ENCODE measurements at regions not wholly inside any gene's neighbourhood (a gene's known extent, or its start where the extent isn't known, plus 50 kb on each side); places are given as distances from the start of the nearest gene placed in this dataset.

DNA sequence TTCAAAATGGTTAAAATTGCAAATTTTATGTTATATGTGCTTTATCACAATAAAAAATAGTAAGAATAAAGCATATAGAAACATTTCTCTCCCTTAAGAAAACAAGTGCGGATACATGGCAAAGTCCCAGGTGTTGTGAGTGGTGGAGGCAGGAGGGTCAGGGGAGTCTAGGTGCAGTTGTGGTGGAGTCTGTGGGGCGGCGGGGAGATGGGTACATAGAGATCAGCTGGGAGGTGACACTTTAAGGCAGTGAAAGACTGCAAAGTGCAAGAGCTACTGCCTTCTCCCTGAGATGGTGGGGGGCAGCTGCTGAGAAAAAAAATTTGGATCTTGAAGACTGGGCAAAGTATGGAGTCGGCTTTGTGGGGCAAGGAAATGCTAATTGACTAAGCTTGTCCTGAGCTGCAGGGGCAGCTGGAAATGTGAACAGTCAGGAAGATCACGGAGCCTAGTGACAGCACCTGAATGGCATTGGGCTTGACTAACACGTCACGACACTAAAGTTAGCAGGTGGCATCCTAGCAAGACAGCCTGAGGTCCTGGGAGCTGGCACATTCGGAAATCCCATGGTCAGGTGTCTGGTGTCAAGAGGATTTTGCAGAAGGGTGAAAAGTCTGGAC lies 72.9 kb upstream of the IRS2 start:
- Mint-ChIP-seq H3K4me3 (ENCODE audit: low read depth) (no peak overlapping the region), H3K27ac (no peak overlapping the region), H3K9me3 (ENCODE audit: low read depth) (no peaks in the 10 kb centered on the region)

GRCh38 chr13:109858319-109858718 lies 71.9 kb upstream of the IRS2 start:
- TF ChIP-seq, protein P1, sequence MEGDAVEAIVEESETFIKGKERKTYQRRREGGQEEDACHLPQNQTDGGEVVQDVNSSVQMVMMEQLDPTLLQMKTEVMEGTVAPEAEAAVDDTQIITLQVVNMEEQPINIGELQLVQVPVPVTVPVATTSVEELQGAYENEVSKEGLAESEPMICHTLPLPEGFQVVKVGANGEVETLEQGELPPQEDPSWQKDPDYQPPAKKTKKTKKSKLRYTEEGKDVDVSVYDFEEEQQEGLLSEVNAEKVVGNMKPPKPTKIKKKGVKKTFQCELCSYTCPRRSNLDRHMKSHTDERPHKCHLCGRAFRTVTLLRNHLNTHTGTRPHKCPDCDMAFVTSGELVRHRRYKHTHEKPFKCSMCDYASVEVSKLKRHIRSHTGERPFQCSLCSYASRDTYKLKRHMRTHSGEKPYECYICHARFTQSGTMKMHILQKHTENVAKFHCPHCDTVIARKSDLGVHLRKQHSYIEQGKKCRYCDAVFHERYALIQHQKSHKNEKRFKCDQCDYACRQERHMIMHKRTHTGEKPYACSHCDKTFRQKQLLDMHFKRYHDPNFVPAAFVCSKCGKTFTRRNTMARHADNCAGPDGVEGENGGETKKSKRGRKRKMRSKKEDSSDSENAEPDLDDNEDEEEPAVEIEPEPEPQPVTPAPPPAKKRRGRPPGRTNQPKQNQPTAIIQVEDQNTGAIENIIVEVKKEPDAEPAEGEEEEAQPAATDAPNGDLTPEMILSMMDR (IDR thresholded peaks at IDR 0.05; ENCODE audit: unreplicated experiment), result no peak
- H3K9me3 Mint-ChIP-seq (ENCODE audit: low read depth), result no peaks in the 10 kb centered on the region
- H3K36me3 Mint-ChIP-seq (ENCODE audit: insufficient read depth), result no peaks in the 10 kb centered on the region
- H3K4me3 Mint-ChIP-seq (ENCODE audit: low read depth), result no peak overlapping the region
- H3K4me1 Mint-ChIP-seq (ENCODE audit: low read depth), result peaks cover under 1% of the 10 kb centered on the region
- peaks cover 9% of the 10 kb centered on the region for H3K27me3 Mint-ChIP-seq
- DNase-seq (ENCODE audit: low spot score, unreplicated experiment), result no peak
- H3K27ac Mint-ChIP-seq, result no peak overlapping the region

More for the DNA sequence above, 72.9 kb upstream of the IRS2 start:
- no peak for DNase-seq (ENCODE audit: low spot score, unreplicated experiment)
- TF ChIP-seq, protein P1 (IDR thresholded peaks at IDR 0.05; ENCODE audit: unreplicated experiment), result no peak
- Mint-ChIP-seq H3K27me3 (peaks cover 7% of the 10 kb centered on the region), H3K36me3 (ENCODE audit: insufficient read depth) (no peaks in the 10 kb centered on the region), H3K4me1 (ENCODE audit: low read depth) (no peaks in the 10 kb centered on the region)

- TF ChIP-seq, protein P1 (IDR thresholded peaks at IDR 0.05; ENCODE audit: unreplicated experiment), result no peak
- no peaks in the 10 kb centered on the region for H3K9me3 Mint-ChIP-seq (ENCODE audit: low read depth)
These were observed 71.4 kb upstream of the IRS2 start for GRCh38 chr13:109857803-109858202.

GRCh38 chr13:109857325-109857724 lies 70.9 kb upstream of the IRS2 start:
- Mint-ChIP-seq H3K36me3 (ENCODE audit: insufficient read depth) (no peaks in the 10 kb centered on the region), H3K9me3 (ENCODE audit: low read depth) (no peaks in the 10 kb centered on the region), H3K4me1 (ENCODE audit: low read depth) (peaks cover 2% of the 10 kb centered on the region), H3K4me3 (ENCODE audit: low read depth) (no peak overlapping the region), H3K27ac (no peak overlapping the region), H3K27me3 (peaks cover 10% of the 10 kb centered on the region)
- TF ChIP-seq, protein P1 (IDR thresholded peaks at IDR 0.05; ENCODE audit: unreplicated experiment), result no peak
- no peak for DNase-seq (ENCODE audit: low spot score, unreplicated experiment)

More at GRCh38 chr13:109857803-109858202, 71.4 kb upstream of the IRS2 start:
- DNase-seq (ENCODE audit: low spot score, unreplicated experiment), result no peak
- Mint-ChIP-seq H3K4me3 (ENCODE audit: low read depth) (no peak overlapping the region), H3K27me3 (peaks cover 10% of the 10 kb centered on the region), H3K36me3 (ENCODE audit: insufficient read depth) (no peaks in the 10 kb centered on the region), H3K27ac (no peak overlapping the region), H3K4me1 (ENCODE audit: low read depth) (peaks cover 2% of the 10 kb centered on the region)

GRCh38 chr13:109856350-109856749 lies 70.0 kb upstream of the IRS2 start:
- Mint-ChIP-seq H3K4me1 (ENCODE audit: low read depth) (peaks cover 2% of the 10 kb centered on the region), H3K9me3 (ENCODE audit: low read depth) (no peaks in the 10 kb centered on the region), H3K27me3 (peaks cover 10% of the 10 kb centered on the region), H3K4me3 (ENCODE audit: low read depth) (no peak overlapping the region), H3K27ac (no peak overlapping the region), H3K36me3 (ENCODE audit: insufficient read depth) (no peaks in the 10 kb centered on the region)
- DNase-seq (ENCODE audit: low spot score, unreplicated experiment), result no peak
- TF ChIP-seq, protein P1 (IDR thresholded peaks at IDR 0.05; ENCODE audit: unreplicated experiment), result no peak

Measured in progenitor cell of endocrine pancreas (in vitro differentiated cells).